ENCODE measurements at regions not wholly inside any gene's neighbourhood (a gene's known extent, or its start where the extent isn't known, plus 50 kb on each side); places are given as distances from the start of the nearest gene placed in this dataset.

GRCh38 chr18:60599995-60600394 is 227.4 kb upstream of the MC4R start:
- H3K27ac ChIP-seq = no peak overlapping the region

GRCh38 chr18:60601249-60601648 is 228.7 kb upstream of the MC4R start:
- TF ChIP-seq CTCF (IDR thresholded peaks at IDR 0.05) (no peak), POLR2A (IDR thresholded peaks at IDR 0.05) (no peak)
- no peaks in the 10 kb centered on the region for H3K9me3 ChIP-seq
- no peak for DNase-seq

More at GRCh38 chr18:60599995-60600394, 227.4 kb upstream of the MC4R start:
- H3K4me3 ChIP-seq = no peak overlapping the region
- no peaks in the 10 kb centered on the region for H3K4me1 ChIP-seq
- H3K36me3 ChIP-seq = no peaks in the 10 kb centered on the region
- no peaks in the 10 kb centered on the region for H3K27me3 ChIP-seq
- no peak for TF ChIP-seq CTCF (IDR thresholded peaks at IDR 0.05)
- no peak for TF ChIP-seq POLR2A (IDR thresholded peaks at IDR 0.05)
- DNase-seq = no peak
- H3K9me3 ChIP-seq = no peaks in the 10 kb centered on the region

DNA sequence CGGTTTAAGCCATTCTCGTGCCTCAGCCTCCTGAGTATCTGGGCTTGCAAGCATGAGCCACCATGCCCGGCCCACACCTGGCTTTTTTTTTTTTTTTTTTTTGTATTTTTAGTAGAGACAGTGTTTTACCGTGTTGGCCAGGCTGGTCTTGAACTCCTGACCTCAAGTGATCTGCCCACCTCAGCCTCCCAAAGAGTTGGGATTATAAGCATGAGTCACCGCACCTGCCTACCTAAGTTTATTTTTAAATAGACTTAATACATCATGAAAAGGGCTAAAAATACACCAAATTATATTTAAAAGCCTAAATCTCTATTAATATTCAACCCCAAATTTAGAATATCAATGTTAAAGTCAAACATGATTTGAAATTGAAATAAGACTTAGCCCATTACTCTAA is 250.8 kb upstream of the MC4R start:
- TF ChIP-seq POLR2A (IDR thresholded peaks at IDR 0.05) (no peak), CTCF (IDR thresholded peaks at IDR 0.05) (no peak)
- no peak overlapping the region for H3K27ac ChIP-seq
- no peaks in the 10 kb centered on the region for H3K27me3 ChIP-seq
- H3K4me1 ChIP-seq = no peaks in the 10 kb centered on the region
- H3K4me3 ChIP-seq = no peak overlapping the region
- H3K36me3 ChIP-seq = no peaks in the 10 kb centered on the region
- no peak for DNase-seq
- H3K9me3 ChIP-seq = no peaks in the 10 kb centered on the region

More at GRCh38 chr18:60601249-60601648, 228.7 kb upstream of the MC4R start:
- no peak overlapping the region for H3K4me3 ChIP-seq
- H3K4me1 ChIP-seq = no peaks in the 10 kb centered on the region
- H3K27me3 ChIP-seq = no peaks in the 10 kb centered on the region
- H3K27ac ChIP-seq = no peak overlapping the region
- H3K36me3 ChIP-seq = no peaks in the 10 kb centered on the region

DNA sequence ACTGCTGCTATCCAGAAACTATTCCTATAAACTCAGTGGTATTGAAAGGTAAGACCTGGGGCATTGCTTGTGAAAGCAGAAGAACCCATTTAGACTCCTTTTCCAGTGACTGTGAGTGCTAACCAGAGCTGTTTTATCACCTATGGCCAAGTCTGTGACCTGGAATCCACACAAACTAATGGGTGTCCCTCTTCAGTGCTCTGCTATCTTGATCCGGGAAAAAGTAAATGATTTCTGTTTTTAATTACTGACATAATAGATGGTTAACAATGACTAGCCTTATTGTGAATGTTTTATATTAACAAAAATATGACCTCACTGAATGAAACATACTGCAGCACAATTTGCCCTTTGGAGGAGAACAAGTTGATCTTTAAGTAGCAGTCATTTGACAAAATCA is 251.6 kb upstream of the MC4R start:
- Histone ChIP-seq H3K27me3 (no peaks in the 10 kb centered on the region), H3K4me1 (no peaks in the 10 kb centered on the region), H3K4me3 (no peak overlapping the region), H3K27ac (no peak overlapping the region), H3K36me3 (no peaks in the 10 kb centered on the region), H3K9me3 (no peaks in the 10 kb centered on the region)
- no peak for TF ChIP-seq POLR2A (IDR thresholded peaks at IDR 0.05)
- no peak for TF ChIP-seq CTCF (IDR thresholded peaks at IDR 0.05)
- DNase-seq = no peak

DNA sequence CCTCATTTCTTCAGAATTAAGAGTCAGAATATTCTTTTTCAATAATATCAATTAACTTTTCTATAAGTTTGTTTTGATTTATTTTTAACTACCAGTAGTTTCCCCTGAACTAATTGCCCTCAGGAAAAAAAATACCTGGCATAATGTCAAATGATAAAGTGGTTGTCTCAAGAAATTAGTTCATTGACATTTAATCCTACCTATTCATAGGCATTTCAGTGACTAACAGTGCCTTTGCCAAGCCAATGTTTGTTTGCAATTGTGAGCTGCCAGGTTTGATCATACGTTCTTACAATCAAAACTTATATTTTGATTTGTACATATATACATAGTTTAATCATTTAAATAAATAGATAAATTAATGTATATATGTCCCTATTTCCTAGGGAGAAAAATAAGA is 267.3 kb upstream of the MC4R start:
- Histone ChIP-seq H3K27me3 (no peaks in the 10 kb centered on the region), H3K36me3 (no peaks in the 10 kb centered on the region), H3K9me3 (no peaks in the 10 kb centered on the region), H3K4me1 (no peaks in the 10 kb centered on the region), H3K4me3 (no peak overlapping the region), H3K27ac (no peak overlapping the region)
- TF ChIP-seq CTCF (IDR thresholded peaks at IDR 0.05) (no peak), POLR2A (IDR thresholded peaks at IDR 0.05) (no peak)
- DNase-seq = no peak

DNA sequence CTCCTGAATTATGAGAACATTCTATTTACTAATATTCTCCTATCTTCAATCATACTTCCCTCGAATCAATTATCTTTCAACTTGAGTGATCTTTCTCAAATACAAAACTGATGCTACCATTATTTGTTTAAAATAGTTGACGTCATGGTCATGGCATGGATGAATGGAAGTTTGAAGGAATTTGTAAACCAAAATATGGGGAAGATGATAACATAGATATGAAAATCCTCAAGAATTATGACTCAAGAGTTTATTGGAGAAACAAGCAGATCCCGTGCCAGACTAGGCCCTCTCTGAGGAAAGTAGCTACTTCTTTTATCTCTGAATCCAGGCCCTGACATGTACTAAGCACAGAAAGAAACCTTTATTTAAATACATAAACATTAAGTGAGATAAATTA is 270.4 kb upstream of the MC4R start:
- Histone ChIP-seq H3K4me1 (no peaks in the 10 kb centered on the region), H3K27me3 (no peaks in the 10 kb centered on the region)
- TF ChIP-seq CTCF (IDR thresholded peaks at IDR 0.05) = no peak
- no peak for TF ChIP-seq POLR2A (IDR thresholded peaks at IDR 0.05)

More for the DNA sequence above, 270.4 kb upstream of the MC4R start:
- no peak for DNase-seq
- Histone ChIP-seq H3K36me3 (no peaks in the 10 kb centered on the region), H3K27ac (no peak overlapping the region), H3K9me3 (no peaks in the 10 kb centered on the region), H3K4me3 (no peak overlapping the region)

Measured in Peyer's patch (tissue), 4 donors.